ENCODE measurements at regions not wholly inside any gene's neighbourhood (a gene's known extent, or its start where the extent isn't known, plus 50 kb on each side); places are given as distances from the start of the nearest gene placed in this dataset.

- DNase-seq (ENCODE audit: low spot score) = no peak
These were observed 74.1 kb upstream of the NANOGP8 start for GRCh38 chr15:35159170-35159569.

GRCh38 chr15:35151782-35152181, 66.7 kb upstream of the NANOGP8 start:
- no peak for DNase-seq (ENCODE audit: low spot score)

GRCh38 chr15:35151381-35151780, 66.3 kb upstream of the NANOGP8 start:
- DNase-seq (ENCODE audit: low spot score) = no peak

- DNase-seq (ENCODE audit: low spot score) = no peak
These were observed 65.3 kb upstream of the NANOGP8 start for GRCh38 chr15:35150361-35150760.

- DNase-seq (ENCODE audit: low spot score) = peak; percentile 50
These were observed 60.2 kb upstream of the NANOGP8 start for GRCh38 chr15:35145336-35145735.

- DNase-seq (ENCODE audit: low spot score) = no peak
These were observed 57.5 kb upstream of the NANOGP8 start for GRCh38 chr15:35142578-35142977.

- no peak for DNase-seq (ENCODE audit: low spot score)
These were observed 56.8 kb upstream of the NANOGP8 start for GRCh38 chr15:35141743-35142471.

GRCh38 chr15:35139822-35140221, 54.7 kb upstream of the NANOGP8 start:
- no peak for DNase-seq (ENCODE audit: low spot score)

- DNase-seq (ENCODE audit: low spot score) = no peak
These were observed 52.1 kb upstream of the NANOGP8 start for GRCh38 chr15:35137190-35137574.

GRCh38 chr15:35136321-35137189, 51.5 kb upstream of the NANOGP8 start:
- DNase-seq (ENCODE audit: low spot score) = no peak
